ENCODE measurements at regions not wholly inside any gene's neighbourhood (a gene's known extent, or its start where the extent isn't known, plus 50 kb on each side); places are given as distances from the start of the nearest gene placed in this dataset.
"Not testable (repeated sequence)": the region's sequence is repeated elsewhere in the genome, so short reads cannot be mapped to it uniquely, and the experiment has no call there.

DNA sequence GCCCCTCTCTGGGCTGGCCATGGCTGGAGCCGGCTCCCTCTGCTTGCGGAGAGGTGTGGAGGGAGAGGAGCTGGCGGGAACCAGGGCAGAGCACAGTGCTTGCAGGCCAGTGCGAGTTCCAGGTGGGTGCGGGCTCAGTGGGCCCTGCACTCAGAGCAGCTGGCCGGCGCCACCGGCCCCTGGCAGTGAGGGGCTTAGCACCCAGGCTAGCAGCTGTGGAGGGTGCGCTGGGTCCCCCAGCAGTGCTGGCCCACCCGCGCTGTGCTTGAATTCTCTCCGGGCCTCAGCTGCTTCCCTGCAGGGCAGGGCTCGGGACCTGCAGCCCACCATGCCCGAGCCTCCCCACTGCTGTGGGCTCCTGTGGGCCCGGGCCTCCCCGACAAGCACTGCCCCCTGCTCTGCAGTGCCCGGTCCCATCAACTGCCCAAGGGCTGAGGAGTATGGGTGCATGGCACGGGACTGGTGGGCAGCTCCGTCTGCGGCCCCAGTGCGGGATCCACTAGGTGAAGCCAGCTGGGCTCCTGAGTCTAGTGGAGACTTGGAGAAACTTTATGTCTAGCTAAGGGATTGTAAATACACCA lies 61.2 kb upstream of the AGR3 start:
- Histone ChIP-seq H3K27me3 (ENCODE audit: control insufficient read depth, insufficient read depth, low read length) (no peaks in the 10 kb centered on the region), H3K36me3 (ENCODE audit: control insufficient read depth, insufficient read depth, low read length) (no peaks in the 10 kb centered on the region), H3K27ac (ENCODE audit: low read length) (no peak overlapping the region), H3K9me3 (ENCODE audit: control insufficient read depth, insufficient read depth, low read length) (peaks cover under 1% of the 10 kb centered on the region), H3K4me1 (ENCODE audit: control insufficient read depth, insufficient read depth, low read length) (no peaks in the 10 kb centered on the region), H3K4me3 (ENCODE audit: low read length) (no peak overlapping the region)
- no peak overlapping the region for H3K27ac Mint-ChIP-seq
- no peak for DNase-seq
- peaks cover 0 to 4% of the 10 kb centered on the region in 2 donors for H3K4me1 Mint-ChIP-seq
- peaks cover 0 to 3% of the 10 kb centered on the region in 2 donors for H3K27me3 Mint-ChIP-seq (ENCODE audit: low read depth in 2 of 2)
- no peak overlapping the region for H3K4me3 Mint-ChIP-seq
- intact Hi-C loops (cut with micrococcal nuclease): no loop called here
- 89% methylated on average over 21 of the region's 21 CpGs for WGBS (ENCODE audit: insufficient coverage)
- no peaks in the 10 kb centered on the region for H3K36me3 Mint-ChIP-seq
- peaks cover 6 to 7% of the 10 kb centered on the region in 2 donors for H3K9me3 Mint-ChIP-seq
- ATAC-seq: no peak
- TF ChIP-seq, protein P1, sequence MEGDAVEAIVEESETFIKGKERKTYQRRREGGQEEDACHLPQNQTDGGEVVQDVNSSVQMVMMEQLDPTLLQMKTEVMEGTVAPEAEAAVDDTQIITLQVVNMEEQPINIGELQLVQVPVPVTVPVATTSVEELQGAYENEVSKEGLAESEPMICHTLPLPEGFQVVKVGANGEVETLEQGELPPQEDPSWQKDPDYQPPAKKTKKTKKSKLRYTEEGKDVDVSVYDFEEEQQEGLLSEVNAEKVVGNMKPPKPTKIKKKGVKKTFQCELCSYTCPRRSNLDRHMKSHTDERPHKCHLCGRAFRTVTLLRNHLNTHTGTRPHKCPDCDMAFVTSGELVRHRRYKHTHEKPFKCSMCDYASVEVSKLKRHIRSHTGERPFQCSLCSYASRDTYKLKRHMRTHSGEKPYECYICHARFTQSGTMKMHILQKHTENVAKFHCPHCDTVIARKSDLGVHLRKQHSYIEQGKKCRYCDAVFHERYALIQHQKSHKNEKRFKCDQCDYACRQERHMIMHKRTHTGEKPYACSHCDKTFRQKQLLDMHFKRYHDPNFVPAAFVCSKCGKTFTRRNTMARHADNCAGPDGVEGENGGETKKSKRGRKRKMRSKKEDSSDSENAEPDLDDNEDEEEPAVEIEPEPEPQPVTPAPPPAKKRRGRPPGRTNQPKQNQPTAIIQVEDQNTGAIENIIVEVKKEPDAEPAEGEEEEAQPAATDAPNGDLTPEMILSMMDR (IDR thresholded peaks at IDR 0.05): no peak

DNA sequence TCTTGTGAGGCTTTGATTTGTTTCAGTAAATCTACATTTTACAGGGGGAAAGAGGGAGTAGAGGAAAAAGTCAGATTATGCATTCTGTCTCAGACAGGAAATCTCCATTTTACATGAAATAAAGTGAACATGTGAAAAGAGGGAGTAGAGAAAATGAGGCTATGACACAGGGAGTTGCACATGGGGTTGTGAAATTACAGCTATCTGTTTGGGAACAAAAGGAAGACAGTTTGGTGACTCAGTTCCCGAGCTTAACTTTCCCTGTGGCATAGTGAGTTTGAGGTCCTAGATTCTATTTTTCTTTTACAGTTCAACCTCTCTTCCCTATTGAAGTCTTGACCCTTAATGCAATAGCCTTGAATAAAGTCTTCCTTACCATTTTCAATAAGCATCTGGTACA lies 63.2 kb upstream of the AGR3 start:
- H3K36me3 Mint-ChIP-seq: no peaks in the 10 kb centered on the region
- peaks cover 8% of the 10 kb centered on the region for H3K9me3 ChIP-seq (ENCODE audit: control insufficient read depth, insufficient read depth, low read length)
- peaks cover 0 to 3% of the 10 kb centered on the region in 2 donors for H3K27me3 Mint-ChIP-seq (ENCODE audit: low read depth in 2 of 2)
- TF ChIP-seq, protein P1 (IDR thresholded peaks at IDR 0.05): no peak
- intact Hi-C loops (cut with micrococcal nuclease): no loop called here
- ATAC-seq (no peak), DNase-seq (no peak)
- no peaks in the 10 kb centered on the region for H3K4me1 ChIP-seq (ENCODE audit: control insufficient read depth, insufficient read depth, low read length)
- H3K4me3 Mint-ChIP-seq: no peak overlapping the region
- peaks cover 0 to 4% of the 10 kb centered on the region in 2 donors for H3K4me1 Mint-ChIP-seq
- H3K36me3 ChIP-seq (ENCODE audit: control insufficient read depth, insufficient read depth, low read length): no peaks in the 10 kb centered on the region
- H3K27me3 ChIP-seq (ENCODE audit: control insufficient read depth, insufficient read depth, low read length): no peaks in the 10 kb centered on the region
- no peak overlapping the region for H3K27ac Mint-ChIP-seq
- WGBS (ENCODE audit: insufficient coverage): 29% methylated on average over 1 of the region's 1 CpG
- no peak overlapping the region for H3K27ac ChIP-seq (ENCODE audit: low read length)
- peaks cover 6 to 7% of the 10 kb centered on the region in 2 donors for H3K9me3 Mint-ChIP-seq
- no peak overlapping the region for H3K4me3 ChIP-seq (ENCODE audit: low read length)

DNA sequence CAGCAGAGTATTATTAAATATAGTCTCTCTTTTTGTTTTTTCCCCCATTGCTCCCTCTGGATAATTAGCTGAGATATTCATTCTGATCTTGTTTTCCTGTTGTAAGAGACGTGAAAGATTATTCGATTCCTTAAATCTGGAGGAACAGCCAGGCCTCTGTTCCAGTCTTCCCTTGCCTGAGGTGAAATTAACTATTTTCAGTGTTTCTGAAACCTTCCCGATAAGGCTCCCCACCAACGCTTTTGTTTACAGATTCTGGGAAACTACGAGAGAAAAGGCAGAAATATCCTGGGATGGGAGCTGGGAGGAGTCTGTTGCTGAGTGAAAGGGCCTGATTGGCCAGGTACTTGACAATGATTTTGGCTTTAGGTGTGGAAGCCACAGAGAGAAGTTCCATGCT lies 63.6 kb upstream of the AGR3 start:
- no peak overlapping the region for H3K27ac Mint-ChIP-seq
- H3K4me3 ChIP-seq (ENCODE audit: low read length): no peak overlapping the region
- 95% methylated on average over 5 of the region's 5 CpGs for WGBS (ENCODE audit: insufficient coverage)
- no peaks in the 10 kb centered on the region for H3K36me3 ChIP-seq (ENCODE audit: control insufficient read depth, insufficient read depth, low read length)
- H3K9me3 Mint-ChIP-seq: peaks cover 6 to 7% of the 10 kb centered on the region in 2 donors
- H3K36me3 Mint-ChIP-seq: no peaks in the 10 kb centered on the region
- intact Hi-C loops (cut with micrococcal nuclease): no loop called here
- H3K27me3 ChIP-seq (ENCODE audit: control insufficient read depth, insufficient read depth, low read length): no peaks in the 10 kb centered on the region
- DNase-seq (no peak), ATAC-seq (no peak)
- H3K4me1 ChIP-seq (ENCODE audit: control insufficient read depth, insufficient read depth, low read length): no peaks in the 10 kb centered on the region
- peaks cover 0 to 4% of the 10 kb centered on the region in 2 donors for H3K4me1 Mint-ChIP-seq
- H3K4me3 Mint-ChIP-seq: no peak overlapping the region
- H3K9me3 ChIP-seq (ENCODE audit: control insufficient read depth, insufficient read depth, low read length): peaks cover 8% of the 10 kb centered on the region
- no peak overlapping the region for H3K27ac ChIP-seq (ENCODE audit: low read length)
- peaks cover 0 to 3% of the 10 kb centered on the region in 2 donors for H3K27me3 Mint-ChIP-seq (ENCODE audit: low read depth in 2 of 2)
- TF ChIP-seq, protein P1 (IDR thresholded peaks at IDR 0.05): no peak

DNA sequence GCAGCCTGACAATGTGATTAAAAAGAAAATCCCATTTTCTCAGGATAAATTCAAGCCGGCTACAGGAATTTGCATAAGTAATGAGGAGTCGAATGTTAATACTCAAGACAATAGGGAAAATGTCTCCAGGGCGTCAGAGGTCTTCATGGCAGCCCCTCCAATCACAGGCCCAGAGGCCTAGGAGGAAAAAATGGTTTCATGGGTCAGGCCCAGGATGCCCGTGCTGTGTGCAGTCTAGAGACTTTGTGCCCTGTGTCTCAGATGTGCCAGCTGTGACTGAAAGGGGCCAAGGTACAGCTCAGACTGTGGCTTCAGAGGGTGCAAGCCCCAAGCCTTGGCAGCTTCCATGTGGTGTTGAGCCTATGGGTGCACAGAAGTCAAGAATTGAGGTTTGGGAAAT lies 66.3 kb upstream of the AGR3 start:
- H3K36me3 Mint-ChIP-seq; H3K27ac Mint-ChIP-seq; H3K27me3 ChIP-seq (ENCODE audit: control insufficient read depth, insufficient read depth, low read length); H3K36me3 ChIP-seq (ENCODE audit: control insufficient read depth, insufficient read depth, low read length); intact Hi-C loops (cut with micrococcal nuclease); DNase-seq; H3K27ac ChIP-seq (ENCODE audit: low read length); H3K4me3 ChIP-seq (ENCODE audit: low read length); H3K9me3 ChIP-seq (ENCODE audit: control insufficient read depth, insufficient read depth, low read length); H3K9me3 Mint-ChIP-seq; ATAC-seq; H3K4me1 ChIP-seq (ENCODE audit: control insufficient read depth, insufficient read depth, low read length); H3K4me3 Mint-ChIP-seq; H3K4me1 Mint-ChIP-seq; H3K27me3 Mint-ChIP-seq (ENCODE audit: low read depth in 2 of 2): not testable (repeated sequence)
- WGBS (ENCODE audit: insufficient coverage): 92% methylated on average over 4 of the region's 4 CpGs
